ENCODE measurements at regions not wholly inside any gene's neighbourhood (a gene's known extent, or its start where the extent isn't known, plus 50 kb on each side); places are given as distances from the start of the nearest gene placed in this dataset.

- no peak for TF ChIP-seq CTCF (IDR thresholded peaks at IDR 0.05)
- TF ChIP-seq POLR2A (IDR thresholded peaks at IDR 0.05): no peak
Measured at GRCh38 chr13:106423530-106423929, 111.9 kb downstream of the EFNB2 start.

Data from gastroesophageal sphincter (tissue), 3 donors.